Activated naive CD8-positive, alpha-beta T cell treated with anti-CD3 and anti-CD28 coated beads, Interleukin-2, amount 10 ng/mL, durations not matched to agents 7 days and 5 days (primary cell): ENCODE measurements at regions not wholly inside any gene's neighbourhood (a gene's known extent, or its start where the extent isn't known, plus 50 kb on each side); places are given as distances from the start of the nearest gene placed in this dataset.

Experiments
- ATAC-seq: fragments of 150-1000 bp; cut with Tn5 transposase; one replicate; pipeline ENCODE4 v1.10.0; 2021; ENCODE audit warnings: low read depth, moderate library complexity
- POLR2A ChIA-PET: fragments of 350-600 bp; sonication (Branson Sonifier 250); formaldehyde crosslinking; loops from one replicate; lab custom pipeline; 2021; ENCODE audit warnings: antibody characterized with exemption; lab: Charles Lee
- DNase-seq: peaks from one replicate; pipeline ENCODE4 v3.0.0; 2021
- H3K27ac Mint-ChIP-seq: one replicate; pipeline ENCODE4 v1.8.0; 2022; ENCODE audit warnings: mild to moderate bottlenecking, mixed read lengths
- H3K27me3 Mint-ChIP-seq: one replicate; pipeline ENCODE4 v1.8.0; 2022; ENCODE audit warnings: mild to moderate bottlenecking, moderate library complexity, mixed read lengths
- H3K36me3 Mint-ChIP-seq: one replicate; pipeline ENCODE4 v1.8.0; 2021; ENCODE audit warnings: mild to moderate bottlenecking, mixed read lengths
- H3K4me1 Mint-ChIP-seq: one replicate; pipeline ENCODE4 v1.8.0; 2021; ENCODE audit warnings: mixed read lengths
- H3K4me3 Mint-ChIP-seq: one replicate; pipeline ENCODE4 v1.8.0; 2022; ENCODE audit warnings: mild to moderate bottlenecking, moderate library complexity, mixed read lengths
- H3K9me3 Mint-ChIP-seq: one replicate; pipeline ENCODE4 v1.8.0; 2021; ENCODE audit warnings: mixed read lengths

GRCh38 chr9:121577166-121577565, 74.3 kb upstream of the DAB2IP start:
- no peaks in the 10 kb centered on the region for H3K9me3 Mint-ChIP-seq
- ATAC-seq (no peak), DNase-seq (no peak)
- no peaks in the 10 kb centered on the region for H3K36me3 Mint-ChIP-seq
- peaks cover 5% of the 10 kb centered on the region for H3K27me3 Mint-ChIP-seq
- no peak overlapping the region for H3K27ac Mint-ChIP-seq
- POLR2A ChIA-PET, result no interaction called here
- no peak overlapping the region for H3K4me3 Mint-ChIP-seq
- H3K4me1 Mint-ChIP-seq, result no peaks in the 10 kb centered on the region

GRCh38 chr9:121577572-121577971, 73.9 kb upstream of the DAB2IP start:
- DNase-seq (no peak), ATAC-seq (no peak)
- Mint-ChIP-seq H3K36me3 (no peaks in the 10 kb centered on the region), H3K27me3 (peaks cover 8% of the 10 kb centered on the region), H3K4me1 (no peaks in the 10 kb centered on the region), H3K4me3 (no peak overlapping the region), H3K9me3 (no peaks in the 10 kb centered on the region), H3K27ac (no peak overlapping the region)
- POLR2A ChIA-PET, result interaction anchor here (0.5 kb wide), 1 partner anchor 175 kb away, joined by 6 read pairs; no protein-coding TSS in a partner anchor

GRCh38 chr9:121581786-121582600, 69.4 kb upstream of the DAB2IP start:
- Mint-ChIP-seq H3K27ac (no peak overlapping the region), H3K36me3 (no peaks in the 10 kb centered on the region), H3K4me3 (no peak overlapping the region), H3K27me3 (peaks cover 17% of the 10 kb centered on the region), H3K9me3 (no peaks in the 10 kb centered on the region), H3K4me1 (no peaks in the 10 kb centered on the region)
- DNase-seq (no peak), ATAC-seq (no peak)
- POLR2A ChIA-PET, result no interaction called here

GRCh38 chr9:121582641-121583040, 68.8 kb upstream of the DAB2IP start:
- DNase-seq, result no peak
- no peak for ATAC-seq
- H3K27ac Mint-ChIP-seq, result no peak overlapping the region
- H3K36me3 Mint-ChIP-seq, result no peaks in the 10 kb centered on the region
- H3K27me3 Mint-ChIP-seq, result peaks cover 21% of the 10 kb centered on the region
- H3K4me1 Mint-ChIP-seq, result no peaks in the 10 kb centered on the region
- H3K9me3 Mint-ChIP-seq, result no peaks in the 10 kb centered on the region
- POLR2A ChIA-PET, result no interaction called here
- H3K4me3 Mint-ChIP-seq, result no peak overlapping the region

GRCh38 chr9:121584421-121584820, 67.0 kb upstream of the DAB2IP start:
- POLR2A ChIA-PET, result no interaction called here
- no peaks in the 10 kb centered on the region for H3K36me3 Mint-ChIP-seq
- no peaks in the 10 kb centered on the region for H3K4me1 Mint-ChIP-seq
- no peak overlapping the region for H3K27ac Mint-ChIP-seq
- DNase-seq (no peak), ATAC-seq (no peak)
- H3K9me3 Mint-ChIP-seq, result no peaks in the 10 kb centered on the region
- no peak overlapping the region for H3K4me3 Mint-ChIP-seq
- peaks cover 24% of the 10 kb centered on the region for H3K27me3 Mint-ChIP-seq

- Mint-ChIP-seq H3K36me3 (no peaks in the 10 kb centered on the region), H3K4me1 (no peaks in the 10 kb centered on the region), H3K27ac (no peak overlapping the region), H3K9me3 (no peaks in the 10 kb centered on the region), H3K27me3 (peaks cover 21% of the 10 kb centered on the region), H3K4me3 (no peak overlapping the region)
- POLR2A ChIA-PET, result no interaction called here
- DNase-seq (no peak), ATAC-seq (no peak)
Measured at GRCh38 chr9:121587863-121588262, 63.6 kb upstream of the DAB2IP start.

GRCh38 chr9:121589986-121590385, 61.4 kb upstream of the DAB2IP start:
- Mint-ChIP-seq H3K9me3 (no peaks in the 10 kb centered on the region), H3K4me3 (no peak overlapping the region), H3K4me1 (no peaks in the 10 kb centered on the region), H3K27ac (no peak overlapping the region), H3K27me3 (peaks cover 21% of the 10 kb centered on the region), H3K36me3 (no peaks in the 10 kb centered on the region)
- POLR2A ChIA-PET, result no interaction called here
- no peak for DNase-seq
- no peak for ATAC-seq

GRCh38 chr9:121592265-121592664, 59.2 kb upstream of the DAB2IP start:
- Mint-ChIP-seq H3K9me3 (no peaks in the 10 kb centered on the region), H3K27ac (no peak overlapping the region), H3K4me1 (no peaks in the 10 kb centered on the region), H3K4me3 (no peak overlapping the region), H3K36me3 (no peaks in the 10 kb centered on the region), H3K27me3 (peaks cover 38% of the 10 kb centered on the region)
- POLR2A ChIA-PET, result no interaction called here
- ATAC-seq (no peak), DNase-seq (no peak)

GRCh38 chr9:121593066-121593465, 58.4 kb upstream of the DAB2IP start:
- Mint-ChIP-seq H3K4me3 (no peak overlapping the region), H3K4me1 (no peaks in the 10 kb centered on the region), H3K27ac (no peak overlapping the region), H3K9me3 (peaks cover 2% of the 10 kb centered on the region), H3K36me3 (peaks cover 2% of the 10 kb centered on the region), H3K27me3 (peaks cover 42% of the 10 kb centered on the region)
- DNase-seq, result no peak
- POLR2A ChIA-PET, result no interaction called here
- ATAC-seq, result no peak

GRCh38 chr9:121596515-121596914, 54.9 kb upstream of the DAB2IP start:
- POLR2A ChIA-PET, result no interaction called here
- no peak for ATAC-seq
- peaks cover 5% of the 10 kb centered on the region for H3K4me1 Mint-ChIP-seq
- peaks cover 61% of the 10 kb centered on the region for H3K27me3 Mint-ChIP-seq
- peaks cover 2% of the 10 kb centered on the region for H3K9me3 Mint-ChIP-seq
- peaks cover 2% of the 10 kb centered on the region for H3K36me3 Mint-ChIP-seq
- no peak overlapping the region for H3K4me3 Mint-ChIP-seq
- DNase-seq, result no peak
- no peak overlapping the region for H3K27ac Mint-ChIP-seq

- Mint-ChIP-seq H3K4me3 (no peak overlapping the region), H3K36me3 (peaks cover 2% of the 10 kb centered on the region), H3K27me3 (peaks cover 68% of the 10 kb centered on the region), H3K9me3 (peaks cover 2% of the 10 kb centered on the region), H3K4me1 (peaks cover 5% of the 10 kb centered on the region), H3K27ac (no peak overlapping the region)
- POLR2A ChIA-PET, result no interaction called here
- ATAC-seq (no peak), DNase-seq (no peak)
Measured at GRCh38 chr9:121597698-121598166, 53.7 kb upstream of the DAB2IP start.

- peaks cover 69% of the 10 kb centered on the region for H3K27me3 Mint-ChIP-seq
- H3K36me3 Mint-ChIP-seq, result peaks cover 2% of the 10 kb centered on the region
- DNase-seq, result no peak
- peaks cover 5% of the 10 kb centered on the region for H3K4me1 Mint-ChIP-seq
- POLR2A ChIA-PET, result no interaction called here
- peaks cover 2% of the 10 kb centered on the region for H3K9me3 Mint-ChIP-seq
- no peak for ATAC-seq
- H3K27ac Mint-ChIP-seq, result no peak overlapping the region
- H3K4me3 Mint-ChIP-seq, result no peak overlapping the region
Measured at GRCh38 chr9:121598167-121598964, 53.1 kb upstream of the DAB2IP start.

GRCh38 chr9:121598965-121599871, 52.2 kb upstream of the DAB2IP start:
- ATAC-seq (no peak), DNase-seq (no peak)
- Mint-ChIP-seq H3K9me3 (peaks cover 2% of the 10 kb centered on the region), H3K4me3 (no peak overlapping the region), H3K36me3 (peaks cover 2% of the 10 kb centered on the region), H3K27me3 (peaks cover 73% of the 10 kb centered on the region), H3K27ac (no peak overlapping the region), H3K4me1 (peaks cover 6% of the 10 kb centered on the region)
- POLR2A ChIA-PET, result no interaction called here
